Gastrocnemius medialis (tissue), 4 donors: ENCODE measurements at regions not wholly inside any gene's neighbourhood (a gene's known extent, or its start where the extent isn't known, plus 50 kb on each side); places are given as distances from the start of the nearest gene placed in this dataset.

ENCODE experiments used
- POLR2A ChIP-seq, 2 donors: fragments of 450-650 bp; IDR thresholded peaks; one replicate each; pipeline ENCODE4 v1.6.1; 2017; ENCODE audit warnings: antibody characterized with exemption in 2 of 2, mild to moderate bottlenecking in 2 of 2, moderate library complexity in 2 of 2
- TF ChIP-seq, protein P1 (sequence below), 5 experiments: fragments of 450-650 bp in 3 of 5; fragments of 200-600 bp in 2 of 5; sonication (generic) in 2 of 5; IDR thresholded peaks in 4 of 5; conservative IDR thresholded peaks in 1 of 5; 1 replicate in 4 of 5; 2 replicates in 1 of 5; pipeline ENCODE4 v1.5.1; 2016 to 2019; ENCODE audit warnings: antibody characterized with exemption in 5 of 5, mild to moderate bottlenecking in 3 of 5, moderate library complexity in 3 of 5

DNA sequence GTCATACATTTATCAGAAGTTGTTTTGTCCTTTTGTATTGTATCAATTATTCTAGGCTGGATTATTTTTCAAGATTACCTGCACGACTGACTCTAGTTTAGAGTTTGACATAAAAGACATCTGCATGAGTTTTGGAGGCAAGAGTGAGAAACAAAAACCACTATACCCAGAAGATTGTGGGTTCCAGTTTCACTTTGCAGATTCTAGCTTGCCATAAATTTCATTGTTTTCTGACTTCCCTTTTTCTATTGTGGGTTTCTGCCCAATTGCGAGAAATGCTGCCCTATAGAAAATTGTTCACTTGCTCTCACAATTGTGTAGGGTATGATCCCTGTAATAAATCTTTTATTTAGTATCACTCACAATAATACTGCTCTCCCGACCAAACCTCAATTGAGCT, 1043.4 kb upstream of the CDH10 start:
- no peak for TF ChIP-seq POLR2A (IDR thresholded peaks at IDR 0.05)
- TF ChIP-seq, protein P1, sequence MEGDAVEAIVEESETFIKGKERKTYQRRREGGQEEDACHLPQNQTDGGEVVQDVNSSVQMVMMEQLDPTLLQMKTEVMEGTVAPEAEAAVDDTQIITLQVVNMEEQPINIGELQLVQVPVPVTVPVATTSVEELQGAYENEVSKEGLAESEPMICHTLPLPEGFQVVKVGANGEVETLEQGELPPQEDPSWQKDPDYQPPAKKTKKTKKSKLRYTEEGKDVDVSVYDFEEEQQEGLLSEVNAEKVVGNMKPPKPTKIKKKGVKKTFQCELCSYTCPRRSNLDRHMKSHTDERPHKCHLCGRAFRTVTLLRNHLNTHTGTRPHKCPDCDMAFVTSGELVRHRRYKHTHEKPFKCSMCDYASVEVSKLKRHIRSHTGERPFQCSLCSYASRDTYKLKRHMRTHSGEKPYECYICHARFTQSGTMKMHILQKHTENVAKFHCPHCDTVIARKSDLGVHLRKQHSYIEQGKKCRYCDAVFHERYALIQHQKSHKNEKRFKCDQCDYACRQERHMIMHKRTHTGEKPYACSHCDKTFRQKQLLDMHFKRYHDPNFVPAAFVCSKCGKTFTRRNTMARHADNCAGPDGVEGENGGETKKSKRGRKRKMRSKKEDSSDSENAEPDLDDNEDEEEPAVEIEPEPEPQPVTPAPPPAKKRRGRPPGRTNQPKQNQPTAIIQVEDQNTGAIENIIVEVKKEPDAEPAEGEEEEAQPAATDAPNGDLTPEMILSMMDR (IDR thresholded peaks at IDR 0.05 in 4 of 5, conservative IDR thresholded peaks at IDR 0.05 in 1 of 5), result no peak
